Head of caudate nucleus (tissue), 42 donors: ENCODE measurements at regions not wholly inside any gene's neighbourhood (a gene's known extent, or its start where the extent isn't known, plus 50 kb on each side); places are given as distances from the start of the nearest gene placed in this dataset.
"Not testable (repeated sequence)": the region's sequence is repeated elsewhere in the genome, so short reads cannot be mapped to it uniquely, and the experiment has no call there.

Source experiments
- DNase-seq, 42 donors: peaks; one replicate each; pipeline versions ENCODE4 v3.0.0 to v3.0.0-alpha.2; 2020 to 2021; ENCODE audit warnings: mixed read lengths in 7 of 42
- intact Hi-C: fragments of 100-400 bp; cut with DNase I; formaldehyde crosslinking; loops from one replicate; pipeline ENCODE4 v1.15.0; 2022

DNA sequence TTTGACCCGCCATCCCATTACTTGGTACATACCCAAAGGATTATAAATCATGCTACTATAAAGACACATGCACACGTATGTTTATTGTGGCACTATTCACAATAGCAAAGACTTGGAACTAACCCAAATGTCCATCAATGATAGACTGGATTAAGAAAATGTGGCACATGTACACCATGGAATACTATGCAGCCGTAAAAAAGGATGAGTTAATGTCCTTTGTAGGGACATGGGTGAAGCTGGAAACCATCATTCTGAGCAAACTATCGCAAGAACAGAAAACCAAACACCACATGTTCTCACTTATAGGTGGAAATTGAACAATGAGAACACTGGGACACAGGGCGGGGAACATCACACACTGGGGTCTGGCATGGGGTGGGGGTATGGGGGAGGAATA lies 57.1 kb upstream of the GMDS start:
- DNase-seq, intact Hi-C loops: not testable (repeated sequence)

DNA sequence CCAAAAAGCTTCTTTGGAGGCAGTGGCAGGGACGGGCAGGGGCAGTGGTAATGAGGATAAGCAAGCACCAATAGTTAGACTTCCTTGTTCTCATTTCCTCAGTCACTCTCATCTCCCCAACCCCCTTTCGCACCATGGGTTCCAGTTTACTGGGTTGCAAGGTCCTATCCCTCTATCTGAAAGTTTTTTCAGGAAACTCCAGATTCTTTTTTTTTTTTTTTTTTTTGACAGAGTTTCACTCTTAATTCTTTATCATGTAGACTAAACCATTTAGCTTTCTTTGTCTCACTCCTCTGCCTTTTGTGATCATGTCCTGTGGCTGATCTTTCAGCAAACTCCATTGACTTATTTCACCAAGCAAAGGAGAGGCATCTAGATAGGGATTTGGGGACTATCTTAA lies 51.4 kb upstream of the GMDS start:
- intact Hi-C loops, result no loop called here

More for the DNA sequence above, 51.4 kb upstream of the GMDS start:
- DNase-seq, result no peak
